ENCODE measurements at regions not wholly inside any gene's neighbourhood (a gene's known extent, or its start where the extent isn't known, plus 50 kb on each side); places are given as distances from the start of the nearest gene placed in this dataset.

GRCh38 chr3:163936543-163936942, 1141.8 kb downstream of the SI start:
- WGBS, 2 donors: 48 to 61% methylated on average over 1 of the region's 1 CpG

DNA sequence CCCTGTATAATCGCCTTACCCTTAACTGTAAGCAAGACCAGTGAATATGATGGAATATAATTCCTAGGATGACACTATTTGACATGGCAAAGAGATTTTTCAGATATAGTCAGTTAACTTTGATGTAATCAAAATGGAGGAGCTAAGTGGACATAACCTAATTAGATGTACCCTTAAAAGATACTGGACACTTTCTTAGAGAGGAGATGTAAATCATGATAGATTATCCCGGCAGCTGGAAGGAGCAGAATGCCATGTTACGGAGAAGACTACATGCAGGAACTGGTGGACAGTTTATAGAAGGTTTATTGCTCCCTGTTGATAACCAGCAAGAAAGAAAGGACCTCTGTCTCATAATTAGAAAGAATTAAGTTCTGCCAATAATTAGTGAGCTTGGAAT, 1142.9 kb downstream of the SI start:
- WGBS, 2 donors: 47 to 59% methylated on average over 3 of the region's 3 CpGs
- Histone ChIP-seq H3K9ac (ENCODE audit: insufficient read depth in 1 of 2, low read length in 2 of 2) (no peak overlapping the region), H3K4me3 (no peak overlapping the region), H3K4me1 (ENCODE audit: control insufficient read depth in 5 of 5, insufficient read depth in 5 of 5, low read length in 5 of 5) (no peaks in the 10 kb centered on the region), H3K27ac (ENCODE audit: low read depth in 1 of 2, low read length in 1 of 2) (no peak overlapping the region), H3K27me3 (ENCODE audit: control insufficient read depth in 3 of 3, insufficient read depth in 3 of 3, low read length in 2 of 3) (no peaks in the 10 kb centered on the region), H3K36me3 (ENCODE audit: control insufficient read depth in 4 of 4, insufficient read depth in 4 of 4, low read length in 4 of 4) (no peaks in the 10 kb centered on the region), H3K9me3 (ENCODE audit: control insufficient read depth in 4 of 4, insufficient read depth in 3 of 4, low read length in 3 of 4) (peaks cover 0 to 4% (median 0%) of the 10 kb centered on the region in 4 donors)
- ATAC-seq (ENCODE audit: insufficient read depth, low FRiP score) (no peak), DNase-seq (no peak)
- TF ChIP-seq CTCF (IDR thresholded peaks at IDR 0.05; ENCODE audit: control extremely low read depth, extremely low read depth): no peak

More at GRCh38 chr3:163936543-163936942, 1141.8 kb downstream of the SI start:
- H3K4me3 ChIP-seq: no peak overlapping the region
- ATAC-seq (ENCODE audit: insufficient read depth, low FRiP score) (no peak), DNase-seq (no peak)
- TF ChIP-seq CTCF (IDR thresholded peaks at IDR 0.05; ENCODE audit: control extremely low read depth, extremely low read depth): no peak
- no peaks in the 10 kb centered on the region for H3K4me1 ChIP-seq (ENCODE audit: control insufficient read depth in 5 of 5, insufficient read depth in 5 of 5, low read length in 5 of 5)
- H3K36me3 ChIP-seq (ENCODE audit: control insufficient read depth in 4 of 4, insufficient read depth in 4 of 4, low read length in 4 of 4): no peaks in the 10 kb centered on the region
- no peak overlapping the region for H3K9ac ChIP-seq (ENCODE audit: insufficient read depth in 1 of 2, low read length in 2 of 2)
- peaks cover 0 to 4% (median 0%) of the 10 kb centered on the region in 4 donors for H3K9me3 ChIP-seq (ENCODE audit: control insufficient read depth in 4 of 4, insufficient read depth in 3 of 4, low read length in 3 of 4)
- no peaks in the 10 kb centered on the region for H3K27me3 ChIP-seq (ENCODE audit: control insufficient read depth in 3 of 3, insufficient read depth in 3 of 3, low read length in 2 of 3)
- H3K27ac ChIP-seq (ENCODE audit: low read depth in 1 of 2, low read length in 1 of 2): no peak overlapping the region

DNA sequence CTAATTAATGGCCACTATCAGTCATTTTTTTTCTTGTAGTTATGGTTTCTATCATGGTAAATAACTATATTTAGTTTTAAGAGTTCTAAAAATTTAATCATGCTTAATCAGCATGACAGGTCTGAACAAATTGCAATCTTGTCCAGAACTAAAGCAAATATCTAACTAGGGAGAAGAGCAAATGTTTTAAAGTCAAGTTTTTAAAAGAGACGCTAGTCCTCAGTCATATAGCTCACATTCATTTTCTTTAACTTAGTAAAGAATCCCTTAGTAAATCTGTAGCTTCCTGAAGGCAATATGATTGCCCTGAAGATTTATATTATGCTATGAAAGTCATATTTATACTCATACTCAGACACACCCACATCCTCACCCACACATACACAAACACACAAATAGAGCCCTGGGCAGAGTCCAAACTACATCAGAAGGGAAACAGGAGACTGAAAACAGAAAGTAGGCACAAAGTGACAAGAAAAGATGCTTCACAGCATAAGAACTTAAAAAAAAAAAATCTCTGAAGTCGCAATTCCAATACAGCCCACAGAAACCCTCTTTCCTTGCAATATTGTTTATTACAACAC, 1149.1 kb downstream of the SI start:
- no peaks in the 10 kb centered on the region for H3K9me3 ChIP-seq (ENCODE audit: control insufficient read depth in 4 of 4, insufficient read depth in 3 of 4, low read length in 3 of 4)
- no peak for TF ChIP-seq CTCF (IDR thresholded peaks at IDR 0.05; ENCODE audit: control extremely low read depth, extremely low read depth)
- no peak overlapping the region for H3K4me3 ChIP-seq
- no peak overlapping the region for H3K27ac ChIP-seq (ENCODE audit: low read depth in 1 of 2, low read length in 1 of 2)
- H3K4me1 ChIP-seq (ENCODE audit: control insufficient read depth in 5 of 5, insufficient read depth in 5 of 5, low read length in 5 of 5): no peaks in the 10 kb centered on the region
- no peak overlapping the region for H3K9ac ChIP-seq (ENCODE audit: insufficient read depth in 1 of 2, low read length in 2 of 2)
- 80 to 88% methylated on average over 2 of the region's 2 CpGs for WGBS, 2 donors
- ATAC-seq (ENCODE audit: insufficient read depth, low FRiP score) (no peak), DNase-seq (no peak)
- H3K27me3 ChIP-seq (ENCODE audit: control insufficient read depth in 3 of 3, insufficient read depth in 3 of 3, low read length in 2 of 3): no peaks in the 10 kb centered on the region
- H3K36me3 ChIP-seq (ENCODE audit: control insufficient read depth in 4 of 4, insufficient read depth in 4 of 4, low read length in 4 of 4): no peaks in the 10 kb centered on the region

GRCh38 chr3:163927521-163927920, 1150.8 kb downstream of the SI start:
- TF ChIP-seq CTCF (IDR thresholded peaks at IDR 0.05; ENCODE audit: control extremely low read depth, extremely low read depth): no peak
- ATAC-seq (ENCODE audit: insufficient read depth, low FRiP score): no peak

More at GRCh38 chr3:163927521-163927920, 1150.8 kb downstream of the SI start:
- no peak for DNase-seq
- H3K4me1 ChIP-seq (ENCODE audit: control insufficient read depth in 5 of 5, insufficient read depth in 5 of 5, low read length in 5 of 5): no peaks in the 10 kb centered on the region
- H3K9me3 ChIP-seq (ENCODE audit: control insufficient read depth in 4 of 4, insufficient read depth in 3 of 4, low read length in 3 of 4): no peaks in the 10 kb centered on the region
- no peak overlapping the region for H3K27ac ChIP-seq (ENCODE audit: low read depth in 1 of 2, low read length in 1 of 2)
- no peak overlapping the region for H3K9ac ChIP-seq (ENCODE audit: insufficient read depth in 1 of 2, low read length in 2 of 2)
- no peak overlapping the region for H3K4me3 ChIP-seq
- H3K27me3 ChIP-seq (ENCODE audit: control insufficient read depth in 3 of 3, insufficient read depth in 3 of 3, low read length in 2 of 3): no peaks in the 10 kb centered on the region
- H3K36me3 ChIP-seq (ENCODE audit: control insufficient read depth in 4 of 4, insufficient read depth in 4 of 4, low read length in 4 of 4): no peaks in the 10 kb centered on the region
- 73 to 79% methylated on average over 1 of the region's 1 CpG for WGBS, 2 donors

Data from lung (tissue), 11 donors.